PC-9 (cell line): ENCODE measurements at regions not wholly inside any gene's neighbourhood (a gene's known extent, or its start where the extent isn't known, plus 50 kb on each side); places are given as distances from the start of the nearest gene placed in this dataset.

ENCODE experiments used
- EZH2 ChIP-seq: fragments of 200-600 bp; sonication (generic); IDR thresholded peaks from 2 replicates; pipeline ENCODE4 v1.8.0; 2017; ENCODE audit warnings: antibody characterized with exemption, low read depth
- TF ChIP-seq, protein P1 (sequence below): fragments of 200-600 bp; sonication (generic); conservative IDR thresholded peaks from 2 replicates; pipeline ENCODE4 v1.6.1; 2017; ENCODE audit warnings: mixed run types, antibody characterized with exemption, mild to moderate bottlenecking, moderate library complexity

DNA sequence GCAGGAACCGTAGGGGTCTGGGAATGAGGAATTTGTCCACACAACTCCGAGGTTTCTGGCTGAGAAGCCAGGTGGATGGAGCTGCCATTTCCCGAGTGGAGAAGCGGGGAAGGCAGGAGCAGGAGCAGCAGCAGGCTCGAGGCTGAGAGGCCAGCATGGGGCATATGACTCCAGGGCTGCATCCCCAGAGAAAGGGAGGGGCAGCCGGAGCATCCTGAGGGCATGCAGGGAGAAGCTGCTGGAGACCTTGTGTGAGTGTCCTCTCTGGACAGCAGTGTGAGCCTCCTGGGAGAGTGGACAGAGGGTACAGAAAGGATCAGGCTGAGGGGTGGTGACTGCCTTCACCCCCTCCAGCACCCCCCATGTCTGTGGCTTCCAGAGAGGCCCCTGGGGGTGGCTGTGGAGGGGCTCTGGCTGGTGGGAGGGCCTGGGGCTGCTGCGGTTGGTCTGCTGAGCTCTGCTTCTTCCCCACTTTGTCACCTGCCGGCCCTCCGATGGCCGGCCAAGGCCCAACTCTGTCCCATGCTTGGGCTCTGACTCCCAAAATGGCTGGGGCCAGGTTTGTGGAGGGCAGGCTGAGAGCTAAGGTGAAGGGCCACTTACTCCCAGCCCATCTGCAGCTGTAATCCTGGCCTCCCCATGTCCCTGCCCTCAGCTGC is 633.1 kb downstream of the MATN1 start:
- TF ChIP-seq, protein P1, sequence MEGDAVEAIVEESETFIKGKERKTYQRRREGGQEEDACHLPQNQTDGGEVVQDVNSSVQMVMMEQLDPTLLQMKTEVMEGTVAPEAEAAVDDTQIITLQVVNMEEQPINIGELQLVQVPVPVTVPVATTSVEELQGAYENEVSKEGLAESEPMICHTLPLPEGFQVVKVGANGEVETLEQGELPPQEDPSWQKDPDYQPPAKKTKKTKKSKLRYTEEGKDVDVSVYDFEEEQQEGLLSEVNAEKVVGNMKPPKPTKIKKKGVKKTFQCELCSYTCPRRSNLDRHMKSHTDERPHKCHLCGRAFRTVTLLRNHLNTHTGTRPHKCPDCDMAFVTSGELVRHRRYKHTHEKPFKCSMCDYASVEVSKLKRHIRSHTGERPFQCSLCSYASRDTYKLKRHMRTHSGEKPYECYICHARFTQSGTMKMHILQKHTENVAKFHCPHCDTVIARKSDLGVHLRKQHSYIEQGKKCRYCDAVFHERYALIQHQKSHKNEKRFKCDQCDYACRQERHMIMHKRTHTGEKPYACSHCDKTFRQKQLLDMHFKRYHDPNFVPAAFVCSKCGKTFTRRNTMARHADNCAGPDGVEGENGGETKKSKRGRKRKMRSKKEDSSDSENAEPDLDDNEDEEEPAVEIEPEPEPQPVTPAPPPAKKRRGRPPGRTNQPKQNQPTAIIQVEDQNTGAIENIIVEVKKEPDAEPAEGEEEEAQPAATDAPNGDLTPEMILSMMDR, result no peak
- TF ChIP-seq EZH2, result no peak
